Astrocyte (in vitro differentiated cells and primary cell): ENCODE measurements at regions not wholly inside any gene's neighbourhood (a gene's known extent, or its start where the extent isn't known, plus 50 kb on each side); places are given as distances from the start of the nearest gene placed in this dataset.

ENCODE experiments used
- CTCF ChIP-seq: IDR thresholded peaks from 2 replicates; pipeline ENCODE4 v1.5.1; 2011; ENCODE audit warnings: low read depth, mild to moderate bottlenecking, inconsistent platforms, low read length, moderate library complexity; ENCODE audit not compliant: insufficient read depth
- EZH2 ChIP-seq: IDR thresholded peaks from 2 replicates; pipeline ENCODE4 v1.6.1; 2012; ENCODE audit warnings: mild to moderate bottlenecking, low read length, inconsistent platforms; ENCODE audit not compliant: insufficient read depth

- TF ChIP-seq CTCF, result no peak
- TF ChIP-seq EZH2, result no peak
Measured at GRCh38 chr2:51825823-51826222, 793.9 kb upstream of the NRXN1 start.
